Nephron (organoid): ENCODE measurements at regions not wholly inside any gene's neighbourhood (a gene's known extent, or its start where the extent isn't known, plus 50 kb on each side); places are given as distances from the start of the nearest gene placed in this dataset.

Experiments used
- H3K27ac Mint-ChIP-seq, 3 experiments: 2 replicates each; pipeline ENCODE4 v1.8.0; 2020; ENCODE audit warnings: mixed read lengths in 3 of 3, mild to moderate bottlenecking in 2 of 3, moderate library complexity in 1 of 3
- H3K27me3 Mint-ChIP-seq: 2 replicates; pipeline ENCODE4 v1.8.0; 2021; ENCODE audit warnings: low read depth, mild to moderate bottlenecking, moderate library complexity, mixed read lengths
- H3K36me3 Mint-ChIP-seq: 2 replicates; pipeline ENCODE4 v1.8.0; 2020; ENCODE audit warnings: low read depth, mixed read lengths
- H3K4me1 Mint-ChIP-seq: 2 replicates; pipeline ENCODE4 v1.8.0; 2020; ENCODE audit warnings: mixed read lengths
- H3K4me3 Mint-ChIP-seq, 3 experiments: 2 replicates each; pipeline ENCODE4 v1.8.0; 2020; ENCODE audit warnings: mild to moderate bottlenecking in 3 of 3, mixed read lengths in 3 of 3, moderate library complexity in 2 of 3
- H3K9me3 Mint-ChIP-seq: 2 replicates; pipeline ENCODE4 v1.8.0; 2020; ENCODE audit warnings: mixed read lengths
- CTCF ChIP-seq, 3 experiments: fragments of 200-600 bp; sonication (generic); IDR thresholded peaks; one replicate each; pipeline ENCODE4 v1.5.0; 2021; ENCODE audit warnings: antibody characterized with exemption in 3 of 3; ENCODE audit not compliant: unreplicated experiment in 3 of 3

GRCh38 chr2:52084759-52085158 lies 1052.8 kb upstream of the NRXN1 start:
- no peaks in the 10 kb centered on the region for H3K4me1 Mint-ChIP-seq
- no peak overlapping the region for H3K4me3 Mint-ChIP-seq
- H3K9me3 Mint-ChIP-seq, result no peaks in the 10 kb centered on the region
- H3K36me3 Mint-ChIP-seq, result no peaks in the 10 kb centered on the region
- no peak overlapping the region for H3K27ac Mint-ChIP-seq
- H3K27me3 Mint-ChIP-seq, result peaks cover 3% of the 10 kb centered on the region
- TF ChIP-seq CTCF (IDR thresholded peaks at IDR 0.05; ENCODE audit: unreplicated experiment in 3 of 3), result no peak

- peaks cover 3% of the 10 kb centered on the region for H3K27me3 Mint-ChIP-seq
These were observed 1051.3 kb upstream of the NRXN1 start for GRCh38 chr2:52083214-52083613.

GRCh38 chr2:52082646-52083045 lies 1050.7 kb upstream of the NRXN1 start:
- TF ChIP-seq CTCF (IDR thresholded peaks at IDR 0.05; ENCODE audit: unreplicated experiment in 3 of 3), result no peak
- Mint-ChIP-seq H3K4me1 (no peaks in the 10 kb centered on the region), H3K27me3 (peaks cover 3% of the 10 kb centered on the region), H3K36me3 (no peaks in the 10 kb centered on the region), H3K4me3 (no peak overlapping the region), H3K9me3 (no peaks in the 10 kb centered on the region), H3K27ac (no peak overlapping the region)

More at GRCh38 chr2:52083214-52083613, 1051.3 kb upstream of the NRXN1 start:
- H3K9me3 Mint-ChIP-seq, result no peaks in the 10 kb centered on the region
- H3K4me3 Mint-ChIP-seq, result no peak overlapping the region
- no peak for TF ChIP-seq CTCF (IDR thresholded peaks at IDR 0.05; ENCODE audit: unreplicated experiment in 3 of 3)
- no peak overlapping the region for H3K27ac Mint-ChIP-seq
- H3K4me1 Mint-ChIP-seq, result no peaks in the 10 kb centered on the region
- H3K36me3 Mint-ChIP-seq, result no peaks in the 10 kb centered on the region

GRCh38 chr2:52079602-52080001 lies 1047.7 kb upstream of the NRXN1 start:
- Mint-ChIP-seq H3K9me3 (no peaks in the 10 kb centered on the region), H3K4me1 (peaks cover 4% of the 10 kb centered on the region), H3K27me3 (no peaks in the 10 kb centered on the region), H3K27ac (no peak overlapping the region), H3K4me3 (no peak overlapping the region), H3K36me3 (no peaks in the 10 kb centered on the region)
- TF ChIP-seq CTCF (IDR thresholded peaks at IDR 0.05; ENCODE audit: unreplicated experiment in 3 of 3), result no peak

GRCh38 chr2:52077159-52077558 lies 1045.2 kb upstream of the NRXN1 start:
- Mint-ChIP-seq H3K36me3 (no peaks in the 10 kb centered on the region), H3K4me3 (no peak overlapping the region), H3K4me1 (peaks cover 13% of the 10 kb centered on the region), H3K27ac (no peak overlapping the region), H3K27me3 (no peaks in the 10 kb centered on the region), H3K9me3 (no peaks in the 10 kb centered on the region)
- no peak for TF ChIP-seq CTCF (IDR thresholded peaks at IDR 0.05; ENCODE audit: unreplicated experiment in 3 of 3)

GRCh38 chr2:52074130-52074719 lies 1042.3 kb upstream of the NRXN1 start:
- Mint-ChIP-seq H3K36me3 (no peaks in the 10 kb centered on the region), H3K9me3 (no peaks in the 10 kb centered on the region), H3K4me1 (peaks cover 13% of the 10 kb centered on the region), H3K27ac (peak overlapping the region in 2 of 3 experiments; percentile 26 to 40), H3K27me3 (no peaks in the 10 kb centered on the region), H3K4me3 (no peak overlapping the region)
- TF ChIP-seq CTCF (IDR thresholded peaks at IDR 0.05; ENCODE audit: unreplicated experiment in 3 of 3), result no peak
